ENCODE measurements at regions not wholly inside any gene's neighbourhood (a gene's known extent, or its start where the extent isn't known, plus 50 kb on each side); places are given as distances from the start of the nearest gene placed in this dataset.
"Not testable (repeated sequence)": the region's sequence is repeated elsewhere in the genome, so short reads cannot be mapped to it uniquely, and the experiment has no call there.

GRCh38 chr2:87956613-87957012, 59.7 kb downstream of the RNU2-63P start:
- not testable (repeated sequence) for TF ChIP-seq EZH2phosphoT487 (IDR thresholded peaks at IDR 0.05; ENCODE audit: insufficient read depth, low read depth); EZH2 (IDR thresholded peaks at IDR 0.05; ENCODE audit: insufficient read depth, poor library complexity, severe bottlenecking)
